Spinal cord (tissue), 9 donors: ENCODE measurements at regions not wholly inside any gene's neighbourhood (a gene's known extent, or its start where the extent isn't known, plus 50 kb on each side); places are given as distances from the start of the nearest gene placed in this dataset.

Source experiments
- DNase-seq, 6 donors: peaks; one replicate each; pipeline versions ENCODE4 v3.0.0 to v3.0.0-alpha.2; 2013 to 2015; ENCODE audit warnings: low spot score in 6 of 6, low read depth in 4 of 6
- H3K27ac ChIP-seq: one replicate; pipeline ENCODE4 v1.5.1; 2013; ENCODE audit warnings: low read depth, low read length, control low read depth
- H3K27me3 ChIP-seq: one replicate; pipeline ENCODE4 v1.6.1; 2013; ENCODE audit warnings: low read length; ENCODE audit not compliant: control insufficient read depth, insufficient read depth
- H3K36me3 ChIP-seq: one replicate; pipeline ENCODE4 v1.6.1; 2013; ENCODE audit warnings: low read length; ENCODE audit not compliant: control insufficient read depth, insufficient read depth
- H3K4me1 ChIP-seq: one replicate; pipeline ENCODE4 v1.6.1; 2013; ENCODE audit warnings: low read length; ENCODE audit not compliant: control insufficient read depth, insufficient read depth
- H3K4me3 ChIP-seq: one replicate; pipeline ENCODE4 v1.5.1; 2013; ENCODE audit warnings: low read depth, low read length, control low read depth
- H3K9me3 ChIP-seq: one replicate; pipeline ENCODE4 v1.6.1; 2013; ENCODE audit warnings: low read length; ENCODE audit not compliant: control insufficient read depth, insufficient read depth
- WGBS: methylation state at CpG from one replicate; pipeline ENCODE4 v1.1.5; 2013; ENCODE audit warnings: missing lambda C conversion rate; ENCODE audit not compliant: insufficient coverage; 5-methylcytosine and 5-hydroxymethylcytosine counted together
- donor health status: healthy.

DNA sequence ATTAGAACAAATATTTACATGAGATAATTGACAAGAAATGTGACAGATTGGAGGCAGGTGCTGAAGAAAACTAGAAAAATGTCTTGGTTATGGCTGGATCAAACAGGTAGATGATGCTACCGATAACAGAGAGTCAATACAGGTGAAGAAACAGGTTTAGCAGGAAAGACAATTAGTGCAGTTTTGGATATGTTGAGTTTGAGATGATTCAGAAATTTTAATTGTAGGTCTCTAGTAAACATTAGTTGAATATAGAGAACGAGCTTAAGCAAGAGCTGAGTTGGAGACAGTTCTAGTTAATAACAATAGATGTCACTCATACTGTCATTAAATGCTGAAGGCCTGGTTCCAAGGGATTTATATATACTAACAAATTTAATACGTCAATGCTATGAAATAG is 524.4 kb downstream of the NSUN3 start:
- DNase-seq = no peak
- whole genome bisulfite sequencing = 86% methylated on average over 1 of the region's 3 CpGs
- no peaks in the 10 kb centered on the region for H3K4me1 ChIP-seq
- H3K36me3 ChIP-seq = no peaks in the 10 kb centered on the region
- no peak overlapping the region for H3K4me3 ChIP-seq
- no peaks in the 10 kb centered on the region for H3K27me3 ChIP-seq
- no peaks in the 10 kb centered on the region for H3K9me3 ChIP-seq
- no peak overlapping the region for H3K27ac ChIP-seq

- no peaks in the 10 kb centered on the region for H3K4me1 ChIP-seq
- no CpG with 5 or more reads among the region's 1 CpG for WGBS
- peak in 2 of 6 donors; percentile 49 to 65 for DNase-seq
Observed at GRCh38 chr3:94593526-94594150, 530.8 kb downstream of the NSUN3 start.

GRCh38 chr3:94596141-94596540 is 533.3 kb downstream of the NSUN3 start:
- Histone ChIP-seq H3K27ac (no peak overlapping the region), H3K9me3 (no peaks in the 10 kb centered on the region), H3K27me3 (no peaks in the 10 kb centered on the region), H3K36me3 (no peaks in the 10 kb centered on the region), H3K4me1 (no peaks in the 10 kb centered on the region), H3K4me3 (no peak overlapping the region)
- DNase-seq = peak in 1 of 6 donors; percentile 8
- no CpG with 5 or more reads among the region's 3 CpGs for WGBS

More at GRCh38 chr3:94593526-94594150, 530.8 kb downstream of the NSUN3 start:
- Histone ChIP-seq H3K4me3 (no peak overlapping the region), H3K36me3 (no peaks in the 10 kb centered on the region), H3K27ac (no peak overlapping the region), H3K9me3 (no peaks in the 10 kb centered on the region), H3K27me3 (no peaks in the 10 kb centered on the region)

- Histone ChIP-seq H3K4me1 (no peaks in the 10 kb centered on the region), H3K9me3 (no peaks in the 10 kb centered on the region), H3K36me3 (no peaks in the 10 kb centered on the region), H3K4me3 (no peak overlapping the region), H3K27ac (no peak overlapping the region), H3K27me3 (no peaks in the 10 kb centered on the region)
- no CpG with 5 or more reads among the region's 4 CpGs for WGBS
- DNase-seq = peak in 2 of 6 donors; percentile 56 to 57
Observed at GRCh38 chr3:94596887-94597566, 534.2 kb downstream of the NSUN3 start.

GRCh38 chr3:94607778-94608177 is 544.9 kb downstream of the NSUN3 start:
- Histone ChIP-seq H3K27me3 (no peaks in the 10 kb centered on the region), H3K4me1 (no peaks in the 10 kb centered on the region), H3K36me3 (no peaks in the 10 kb centered on the region), H3K4me3 (no peak overlapping the region), H3K9me3 (no peaks in the 10 kb centered on the region), H3K27ac (no peak overlapping the region)
- no CpG with 5 or more reads among the region's 2 CpGs for WGBS
- DNase-seq = no peak

DNA sequence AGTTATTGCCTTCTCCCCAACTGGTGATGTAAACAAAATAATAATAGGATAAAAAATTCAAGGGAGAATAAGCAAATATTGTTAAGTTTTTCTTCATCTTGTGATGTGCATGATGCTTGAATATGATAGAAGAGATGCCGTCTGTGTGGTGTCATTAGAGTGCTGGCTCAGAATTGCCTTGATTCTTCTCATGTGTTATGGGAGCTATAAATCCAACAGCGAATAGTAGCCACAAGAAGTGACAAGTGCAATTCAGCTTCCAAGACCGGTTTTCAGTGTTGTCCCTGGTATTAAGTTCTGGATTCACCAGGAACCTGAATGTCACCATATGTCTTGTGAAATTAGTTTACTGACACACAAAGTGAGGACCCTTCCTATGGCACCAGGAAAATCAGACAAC is 547.0 kb downstream of the NSUN3 start:
- Histone ChIP-seq H3K4me3 (no peak overlapping the region), H3K9me3 (no peaks in the 10 kb centered on the region), H3K27ac (no peak overlapping the region), H3K36me3 (no peaks in the 10 kb centered on the region), H3K4me1 (no peaks in the 10 kb centered on the region), H3K27me3 (no peaks in the 10 kb centered on the region)
- DNase-seq = peak in 1 of 6 donors; percentile 17
- WGBS = 60% methylated on average over 3 of the region's 3 CpGs

DNA sequence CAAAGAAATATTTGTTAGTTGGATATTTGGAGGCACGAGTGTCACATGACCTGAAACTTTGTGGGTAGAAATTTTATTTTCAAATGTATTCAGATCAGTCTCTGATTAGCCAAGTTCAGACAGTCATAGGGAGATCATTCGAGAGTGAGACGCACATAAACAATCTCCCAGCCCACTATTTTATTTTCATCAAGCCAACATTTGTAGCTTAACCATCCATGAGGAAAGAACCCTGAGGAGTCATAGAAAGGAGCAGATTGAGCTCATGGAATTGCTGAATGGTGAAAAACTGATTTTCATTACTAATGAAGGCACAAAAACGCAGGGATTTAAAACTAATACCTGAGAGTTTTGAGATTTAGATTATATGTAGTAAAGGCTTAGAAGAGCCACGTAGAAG is 548.7 kb downstream of the NSUN3 start:
- Histone ChIP-seq H3K4me1 (no peaks in the 10 kb centered on the region), H3K36me3 (no peaks in the 10 kb centered on the region), H3K4me3 (no peak overlapping the region), H3K27me3 (no peaks in the 10 kb centered on the region), H3K27ac (no peak overlapping the region), H3K9me3 (no peaks in the 10 kb centered on the region)
- DNase-seq = peak in 2 of 6 donors; percentile 13 to 81
- no CpG with 5 or more reads among the region's 5 CpGs for whole genome bisulfite sequencing

DNA sequence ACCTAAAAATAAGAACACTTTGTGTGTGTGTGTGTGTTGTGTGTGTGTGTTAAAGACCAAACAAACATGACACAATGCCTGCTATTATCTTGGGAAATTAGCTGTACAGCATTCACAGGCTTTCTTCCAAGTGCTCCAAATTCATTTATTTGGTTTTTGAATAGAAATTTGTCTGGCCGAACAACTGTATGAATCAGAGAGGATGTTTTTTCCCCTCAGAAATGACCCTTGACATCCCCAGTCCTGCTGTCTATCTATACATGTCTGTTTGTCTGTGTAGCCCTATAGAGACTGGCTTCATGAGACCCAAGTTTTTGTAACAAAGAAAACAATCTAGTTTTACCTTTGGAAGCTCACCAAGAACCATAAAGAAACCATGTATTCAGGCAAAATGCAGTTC is 549.8 kb downstream of the NSUN3 start:
- Histone ChIP-seq H3K4me1 (no peaks in the 10 kb centered on the region), H3K4me3 (no peak overlapping the region)
- no CpG with 5 or more reads among the region's 1 CpG for WGBS

GRCh38 chr3:94614192-94614591 is 551.3 kb downstream of the NSUN3 start:
- H3K27me3 ChIP-seq = no peaks in the 10 kb centered on the region
- no peaks in the 10 kb centered on the region for H3K4me1 ChIP-seq
- no peak overlapping the region for H3K4me3 ChIP-seq
- H3K27ac ChIP-seq = no peak overlapping the region
- H3K9me3 ChIP-seq = no peaks in the 10 kb centered on the region
- no peaks in the 10 kb centered on the region for H3K36me3 ChIP-seq
- whole genome bisulfite sequencing = 83% methylated on average over 4 of the region's 4 CpGs
- no peak for DNase-seq

More for the DNA sequence above, 549.8 kb downstream of the NSUN3 start:
- Histone ChIP-seq H3K9me3 (no peaks in the 10 kb centered on the region), H3K27ac (no peak overlapping the region), H3K36me3 (no peaks in the 10 kb centered on the region), H3K27me3 (no peaks in the 10 kb centered on the region)
- DNase-seq = no peak
